HG03108 (cell line): ENCODE measurements at regions not wholly inside any gene's neighbourhood (a gene's known extent, or its start where the extent isn't known, plus 50 kb on each side); places are given as distances from the start of the nearest gene placed in this dataset.

Experiments
- ATAC-seq: cut with Tn5 transposase; IDR thresholded peaks from one replicate; pipeline ENCODE4 v1.9.1; 2021; ENCODE audit warnings: moderate library complexity; ENCODE audit not compliant: unreplicated experiment

- no peak for ATAC-seq
Observed at GRCh38 chr21:28669971-28670653, 322.6 kb downstream of the LTN1 start.

- no peak for ATAC-seq
Observed at GRCh38 chr21:28669321-28669720, 323.4 kb downstream of the LTN1 start.

GRCh38 chr21:28663754-28664153, 328.9 kb downstream of the LTN1 start:
- ATAC-seq: no peak

- no peak for ATAC-seq
Observed at GRCh38 chr21:28663111-28663693, 329.5 kb downstream of the LTN1 start.

GRCh38 chr21:28657566-28657965, 335.1 kb downstream of the LTN1 start:
- no peak for ATAC-seq

GRCh38 chr21:28655471-28655870, 337.2 kb downstream of the LTN1 start:
- no peak for ATAC-seq

GRCh38 chr21:28654406-28654805, 338.3 kb downstream of the LTN1 start:
- no peak for ATAC-seq

GRCh38 chr21:28644762-28645161, 347.9 kb downstream of the LTN1 start:
- no peak for ATAC-seq

GRCh38 chr21:28642891-28643290, 349.8 kb downstream of the LTN1 start:
- no peak for ATAC-seq

- ATAC-seq: no peak
Observed at GRCh38 chr21:28641731-28642130, 350.9 kb downstream of the LTN1 start.

- no peak for ATAC-seq
Observed at GRCh38 chr21:28640326-28640725, 352.4 kb downstream of the LTN1 start.

GRCh38 chr21:28639737-28640136, 352.9 kb downstream of the LTN1 start:
- no peak for ATAC-seq

- ATAC-seq: no peak
Observed at GRCh38 chr21:28636752-28637691, 355.7 kb downstream of the LTN1 start.

GRCh38 chr21:28635541-28635940, 357.1 kb downstream of the LTN1 start:
- ATAC-seq: no peak

GRCh38 chr21:28633839-28634555, 358.7 kb downstream of the LTN1 start:
- no peak for ATAC-seq

- ATAC-seq: no peak
Observed at GRCh38 chr21:28632755-28633408, 359.8 kb downstream of the LTN1 start.

GRCh38 chr21:28627691-28628090, 365.0 kb downstream of the LTN1 start:
- ATAC-seq: no peak

- ATAC-seq: no peak
Observed at GRCh38 chr21:28627261-28627660, 365.4 kb downstream of the LTN1 start.

- ATAC-seq: no peak
Observed at GRCh38 chr21:28624626-28625025, 368.1 kb downstream of the LTN1 start.

GRCh38 chr21:28617300-28617699, 375.4 kb downstream of the LTN1 start:
- no peak for ATAC-seq

GRCh38 chr21:28615276-28615675, 377.4 kb downstream of the LTN1 start:
- no peak for ATAC-seq
